ENCODE measurements at regions not wholly inside any gene's neighbourhood (a gene's known extent, or its start where the extent isn't known, plus 50 kb on each side); places are given as distances from the start of the nearest gene placed in this dataset.

DNA sequence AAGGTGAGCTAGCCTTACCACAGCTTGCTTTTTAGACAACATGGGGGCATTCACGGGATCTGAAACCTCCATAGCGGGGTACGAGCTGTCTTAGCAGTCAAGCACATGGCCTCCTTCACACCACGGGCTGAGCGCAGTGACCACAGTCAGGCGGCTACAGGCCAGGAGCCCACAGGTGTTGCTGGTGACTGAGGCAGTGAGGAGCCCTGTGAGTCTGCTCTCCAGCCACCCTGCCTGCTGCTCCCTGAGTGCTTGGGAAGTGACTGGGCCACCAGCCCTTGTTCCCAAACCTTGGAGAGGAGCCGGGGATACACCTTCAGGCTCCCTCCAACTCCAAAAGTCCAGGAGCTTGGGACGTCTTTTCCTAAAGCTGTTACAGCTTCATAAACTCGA lies 418.1 kb upstream of the MYT1L start:
- BruUV-seq (replicated peaks): no TSS peak
- FAIRE-seq: no peak
- DNase-seq (ENCODE audit: low read depth, low spot score): no peak

More for the DNA sequence above, 418.1 kb upstream of the MYT1L start:
- no peak for TF ChIP-seq ZBED1 (IDR thresholded peaks at IDR 0.05; ENCODE audit: borderline replicate concordance)
- TF ChIP-seq SREBF2 (IDR thresholded peaks at IDR 0.05; ENCODE audit: low read length): no peak
- TF ChIP-seq, protein P1, sequence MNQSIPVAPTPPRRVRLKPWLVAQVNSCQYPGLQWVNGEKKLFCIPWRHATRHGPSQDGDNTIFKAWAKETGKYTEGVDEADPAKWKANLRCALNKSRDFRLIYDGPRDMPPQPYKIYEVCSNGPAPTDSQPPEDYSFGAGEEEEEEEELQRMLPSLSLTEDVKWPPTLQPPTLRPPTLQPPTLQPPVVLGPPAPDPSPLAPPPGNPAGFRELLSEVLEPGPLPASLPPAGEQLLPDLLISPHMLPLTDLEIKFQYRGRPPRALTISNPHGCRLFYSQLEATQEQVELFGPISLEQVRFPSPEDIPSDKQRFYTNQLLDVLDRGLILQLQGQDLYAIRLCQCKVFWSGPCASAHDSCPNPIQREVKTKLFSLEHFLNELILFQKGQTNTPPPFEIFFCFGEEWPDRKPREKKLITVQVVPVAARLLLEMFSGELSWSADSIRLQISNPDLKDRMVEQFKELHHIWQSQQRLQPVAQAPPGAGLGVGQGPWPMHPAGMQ (IDR thresholded peaks at IDR 0.05; ENCODE audit: borderline replicate concordance): no peak
- TF ChIP-seq WRNIP1 (IDR thresholded peaks at IDR 0.05; ENCODE audit: borderline replicate concordance, low read depth, low read length): no peak
- no peak for TF ChIP-seq TCF12 (IDR thresholded peaks at IDR 0.05; ENCODE audit: low read depth, low read length)
- TF ChIP-seq, protein P2, sequence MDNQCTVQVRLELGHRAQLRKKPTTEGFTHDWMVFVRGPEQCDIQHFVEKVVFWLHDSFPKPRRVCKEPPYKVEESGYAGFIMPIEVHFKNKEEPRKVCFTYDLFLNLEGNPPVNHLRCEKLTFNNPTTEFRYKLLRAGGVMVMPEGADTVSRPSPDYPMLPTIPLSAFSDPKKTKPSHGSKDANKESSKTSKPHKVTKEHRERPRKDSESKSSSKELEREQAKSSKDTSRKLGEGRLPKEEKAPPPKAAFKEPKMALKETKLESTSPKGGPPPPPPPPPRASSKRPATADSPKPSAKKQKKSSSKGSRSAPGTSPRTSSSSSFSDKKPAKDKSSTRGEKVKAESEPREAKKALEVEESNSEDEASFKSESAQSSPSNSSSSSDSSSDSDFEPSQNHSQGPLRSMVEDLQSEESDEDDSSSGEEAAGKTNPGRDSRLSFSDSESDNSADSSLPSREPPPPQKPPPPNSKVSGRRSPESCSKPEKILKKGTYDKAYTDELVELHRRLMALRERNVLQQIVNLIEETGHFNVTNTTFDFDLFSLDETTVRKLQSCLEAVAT (IDR thresholded peaks at IDR 0.05): no peak
- TF ChIP-seq NFXL1 (IDR thresholded peaks at IDR 0.05; ENCODE audit: borderline replicate concordance): no peak
- TF ChIP-seq, protein P3, sequence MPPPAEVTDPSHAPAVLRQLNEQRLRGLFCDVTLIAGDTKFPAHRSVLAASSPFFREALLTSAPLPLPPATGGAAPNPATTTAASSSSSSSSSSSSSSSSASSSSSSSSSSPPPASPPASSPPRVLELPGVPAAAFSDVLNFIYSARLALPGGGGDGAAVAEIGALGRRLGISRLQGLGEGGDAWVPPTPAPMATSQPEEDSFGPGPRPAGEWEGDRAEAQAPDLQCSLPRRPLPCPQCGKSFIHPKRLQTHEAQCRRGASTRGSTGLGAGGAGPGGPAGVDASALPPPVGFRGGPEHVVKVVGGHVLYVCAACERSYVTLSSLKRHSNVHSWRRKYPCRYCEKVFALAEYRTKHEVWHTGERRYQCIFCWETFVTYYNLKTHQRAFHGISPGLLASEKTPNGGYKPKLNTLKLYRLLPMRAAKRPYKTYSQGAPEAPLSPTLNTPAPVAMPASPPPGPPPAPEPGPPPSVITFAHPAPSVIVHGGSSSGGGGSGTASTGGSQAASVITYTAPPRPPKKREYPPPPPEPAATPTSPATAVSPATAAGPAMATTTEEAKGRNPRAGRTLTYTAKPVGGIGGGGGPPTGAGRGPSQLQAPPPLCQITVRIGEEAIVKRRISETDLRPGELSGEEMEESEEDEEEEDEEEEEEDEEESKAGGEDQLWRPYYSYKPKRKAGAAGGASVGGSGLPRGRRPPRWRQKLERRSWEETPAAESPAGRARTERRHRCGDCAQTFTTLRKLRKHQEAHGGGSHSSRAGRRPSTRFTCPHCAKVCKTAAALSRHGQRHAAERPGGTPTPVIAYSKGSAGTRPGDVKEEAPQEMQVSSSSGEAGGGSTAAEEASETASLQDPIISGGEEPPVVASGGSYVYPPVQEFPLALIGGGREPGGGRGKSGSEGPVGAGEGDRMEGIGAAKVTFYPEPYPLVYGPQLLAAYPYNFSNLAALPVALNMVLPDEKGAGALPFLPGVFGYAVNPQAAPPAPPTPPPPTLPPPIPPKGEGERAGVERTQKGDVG (CRISPR knock-in tag; IDR thresholded peaks at IDR 0.05): no peak
- no peak for TF ChIP-seq BMI1 (IDR thresholded peaks at IDR 0.05; ENCODE audit: borderline replicate concordance)
- no peak for TF ChIP-seq NBN (IDR thresholded peaks at IDR 0.05)
- no peak for TF ChIP-seq SUPT20H (IDR thresholded peaks at IDR 0.05; ENCODE audit: borderline replicate concordance, control insufficient read depth, low read depth, low read length)
- TF ChIP-seq MTA2 (IDR thresholded peaks at IDR 0.05; ENCODE audit: low read depth): no peak
- no peak for TF ChIP-seq SREBF1 (IDR thresholded peaks at IDR 0.05; ENCODE audit: low read length)
- Histone ChIP-seq H2AFZ (ENCODE audit: control insufficient read depth, low read depth, low read length) (no peak overlapping the region), H3K9me3 (replicated peaks; ENCODE audit: control insufficient read depth, insufficient read depth, low read length) (no peaks in the 10 kb centered on the region; the same call in 1 of the 3 replicates), H3K27ac (ENCODE audit: control insufficient read depth, insufficient read depth) (no peak overlapping the region), H3K36me3 (ENCODE audit: control insufficient read depth in 2 of 2, insufficient read depth in 2 of 2, low read length in 1 of 2) (no peaks in the 10 kb centered on the region), H3K79me2 (ENCODE audit: control insufficient read depth, insufficient read depth, low read length) (no peaks in the 10 kb centered on the region), H3K4me2 (ENCODE audit: control insufficient read depth, insufficient read depth) (no peak overlapping the region), H3K9ac (ENCODE audit: control insufficient read depth, insufficient read depth, low read length) (no peak overlapping the region), H3K4me3 (no peak overlapping the region), H4K20me1 (ENCODE audit: control insufficient read depth, insufficient read depth) (no peaks in the 10 kb centered on the region), H3K27me3 (replicated peaks in 1 of 2; ENCODE audit: control insufficient read depth in 2 of 2, insufficient read depth in 2 of 2, low read length in 1 of 2) (no peaks in the 10 kb centered on the region), H3K4me1 (ENCODE audit: control insufficient read depth, insufficient read depth, low read length) (no peaks in the 10 kb centered on the region)
- in situ Hi-C loops (cut with MboI): no loop called here
- ChIA-PET POLR2A (no interaction called here), RAD21 (ENCODE audit: unreplicated experiment) (no interaction called here), SMC1A (ENCODE audit: uncharacterized antibody, unreplicated experiment) (no interaction called here), CTCF (no interaction called here)
- no peak for ATAC-seq
- intact Hi-C loops (cut with micrococcal nuclease; ENCODE audit: unreplicated experiment): no loop called here
- WGBS (ENCODE audit: insufficient coverage, insufficient replicate concordance, low lambda C conversion rate, missing lambda C conversion rate): 55% methylated on average over 9 of the region's 9 CpGs

Data from GM12878 (cell line).